GM12878 (cell line): ENCODE measurements at regions not wholly inside any gene's neighbourhood (a gene's known extent, or its start where the extent isn't known, plus 50 kb on each side); places are given as distances from the start of the nearest gene placed in this dataset.

Source experiments
- ATAC-seq: fragments of 200-7000 bp; cut with Tn5 transposase; 3 replicates; pipeline ENCODE4 v1.9.1; 2020; ENCODE audit warnings: mild to moderate bottlenecking, moderate library complexity
- BruUV-seq: library from RNA; stranded (reverse); fragments of 400-500 nt; replicated peaks from 2 replicates; lab custom pipeline; 2021; lab: Mats Ljungman, UMichigan
- CTCF ChIA-PET: fragments of 300-600 bp; sonication (Branson Sonifier 250); formaldehyde crosslinking; extraction: SDS; loops from one replicate; lab custom pipeline; 2021; ENCODE audit warnings: inconsistent platforms; lab: Yijun Ruan, JAX
- POLR2A ChIA-PET: fragments of 350-600 bp; formaldehyde crosslinking; extraction: SDS; loops from one replicate; lab custom pipeline; 2021; ENCODE audit warnings: inconsistent platforms; lab: Charles Lee
- RAD21 ChIA-PET: fragments of 300-600 bp; sonication (Branson Sonifier 250); formaldehyde crosslinking; loops from one replicate; lab custom pipeline; 2023; ENCODE audit warnings: antibody characterized with exemption; ENCODE audit not compliant: unreplicated experiment; lab: Charles Lee
- SMC1A ChIA-PET: fragments of 300-600 bp; sonication (Branson Sonifier 250); formaldehyde crosslinking; loops from one replicate; lab custom pipeline; 2023; ENCODE audit not compliant: unreplicated experiment, uncharacterized antibody; lab: Charles Lee
- DNase-seq: peaks from one replicate; pipeline ENCODE4 v3.0.0-alpha.2; 2011; ENCODE audit warnings: low read depth, low spot score
- FAIRE-seq: peaks from 3 replicates; lab custom pipeline; 2011; peaks lifted over from hg19 to GRCh38; lab: Jason Lieb, UNC
- H2AFZ ChIP-seq: 2 replicates; pipeline ENCODE4 v1.6.0; 2011; ENCODE audit warnings: low read depth, low read length, control low read depth; ENCODE audit not compliant: control insufficient read depth
- H3K27ac ChIP-seq: 2 replicates; pipeline ENCODE4 v1.5.1; 2011; ENCODE audit warnings: control low read depth; ENCODE audit not compliant: control insufficient read depth, insufficient read depth
- H3K27me3 ChIP-seq, 2 experiments: replicated peaks in 1 of 2; 2 replicates each; pipeline versions ENCODE4 v1.6.0 to v1.6.1; 2011; ENCODE audit warnings: low read length in 1 of 2; ENCODE audit not compliant: control insufficient read depth in 2 of 2, insufficient read depth in 2 of 2
- H3K36me3 ChIP-seq, 2 experiments: 2 replicates each; pipeline ENCODE4 v1.5.1; 2011; ENCODE audit warnings: low read length in 1 of 2; ENCODE audit not compliant: control insufficient read depth in 2 of 2, insufficient read depth in 2 of 2
- H3K4me1 ChIP-seq: 2 replicates; pipeline ENCODE4 v1.6.1; 2011; ENCODE audit warnings: mild to moderate bottlenecking, low read length, moderate library complexity, mixed read lengths; ENCODE audit not compliant: control insufficient read depth, insufficient read depth
- H3K4me2 ChIP-seq: 2 replicates; pipeline ENCODE4 v1.6.0; 2011; ENCODE audit warnings: control low read depth; ENCODE audit not compliant: control insufficient read depth, insufficient read depth
- H3K4me3 ChIP-seq: fragments of 200-600 bp; sonication (generic); 2 replicates; pipeline ENCODE4 v1.5.1; 2016
- H3K79me2 ChIP-seq: 2 replicates; pipeline ENCODE4 v1.6.0; 2011; ENCODE audit warnings: low read length; ENCODE audit not compliant: control insufficient read depth, insufficient read depth
- H3K9ac ChIP-seq: 2 replicates; pipeline ENCODE4 v1.8.0; 2011; ENCODE audit warnings: low read length, control low read depth, mixed read lengths; ENCODE audit not compliant: control insufficient read depth, insufficient read depth
- H3K9me3 ChIP-seq: replicated peaks from 3 replicates; pipeline ENCODE4 v1.5.1; 2011; ENCODE audit warnings: mild to moderate bottlenecking, low read length; ENCODE audit not compliant: control insufficient read depth, insufficient read depth
- H4K20me1 ChIP-seq: 2 replicates; pipeline ENCODE4 v1.6.0; 2011; ENCODE audit not compliant: control insufficient read depth, insufficient read depth
- CREB1 ChIP-seq: IDR thresholded peaks from 2 replicates; pipeline ENCODE4 v1.6.1; 2012; ENCODE audit warnings: low read depth, mild to moderate bottlenecking, inconsistent platforms
- NR2C1 ChIP-seq: fragments of 450-650 bp; IDR thresholded peaks from 2 replicates; pipeline ENCODE4 v1.6.1; 2017; ENCODE audit warnings: antibody characterized with exemption, mild to moderate bottlenecking, moderate library complexity
- NR2F1 ChIP-seq: fragments of 450-650 bp; conservative IDR thresholded peaks from 2 replicates; pipeline ENCODE4 v1.6.1; 2017; ENCODE audit warnings: mild to moderate bottlenecking
- TCF3 ChIP-seq: IDR thresholded peaks from 2 replicates; pipeline ENCODE4 v1.6.1; 2012; ENCODE audit warnings: low read depth, mild to moderate bottlenecking, low read length, borderline replicate concordance; ENCODE audit not compliant: insufficient read depth
- ZBED1 ChIP-seq: IDR thresholded peaks from 2 replicates; pipeline ENCODE4 v1.6.1; 2016; ENCODE audit warnings: borderline replicate concordance
- WGBS: methylation state at CpG from one replicate; pipeline ENCODE4 v1.1.6; 2016; ENCODE audit warnings: low lambda C conversion rate; ENCODE audit not compliant: insufficient replicate concordance, insufficient coverage; ENCODE audit errors: missing lambda C conversion rate; 5-methylcytosine and 5-hydroxymethylcytosine counted together
- in situ Hi-C: fragments of 300-500 bp; cut with MboI; formaldehyde crosslinking; loops from 9 replicates; pipeline ENCODE4 v1.14.3; 2018; ENCODE audit warnings: mixed read lengths
- intact Hi-C: fragments of 100-400 bp; cut with micrococcal nuclease; formaldehyde crosslinking; loops from one replicate; pipeline ENCODE4 v1.14.2; 2022; ENCODE audit not compliant: unreplicated experiment
- TF ChIP-seq, protein P1 (sequence below): fragments of 450-650 bp; IDR thresholded peaks from 2 replicates; pipeline ENCODE4 v1.6.1; 2014; ENCODE audit warnings: mild to moderate bottlenecking

DNA sequence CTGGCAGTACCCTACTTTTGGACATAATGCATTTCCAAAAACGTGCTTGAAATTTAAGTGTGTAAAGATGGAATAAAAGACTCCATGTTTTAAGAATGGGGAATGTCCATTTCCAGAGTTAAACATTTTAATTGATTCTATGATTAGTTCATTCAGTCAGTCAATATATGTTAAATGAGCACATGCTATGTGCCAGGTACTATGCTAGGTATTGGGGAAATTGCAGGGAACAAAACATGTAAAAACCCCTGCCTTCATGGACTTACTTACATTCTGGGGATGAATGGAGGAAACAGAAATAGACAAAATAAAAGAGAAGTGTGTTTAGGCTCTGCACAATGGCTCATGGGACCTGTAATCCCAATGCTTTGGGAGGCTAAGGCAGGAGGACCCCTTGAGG lies 288.6 kb downstream of the MTX2 start:
- Histone ChIP-seq H3K9me3 (no peaks in the 10 kb centered on the region), H3K9ac (no peak overlapping the region), H3K27me3 (0 out of 4 replicates have a peak, but pooled peaks cover 0 to 3% of the 10 kb centered on the region in 2 experiments), H4K20me1 (no peaks in the 10 kb centered on the region), H3K27ac (no peak overlapping the region), H3K4me3 (no peak overlapping the region), H2AFZ (no peak overlapping the region), H3K79me2 (no peaks in the 10 kb centered on the region), H3K36me3 (no peaks in the 10 kb centered on the region), H3K4me2 (no peak overlapping the region), H3K4me1 (no peaks in the 10 kb centered on the region)
- ATAC-seq (no peak), DNase-seq (no peak), FAIRE-seq (no peak)
- no TSS peak for BruUV-seq
- TF ChIP-seq, protein P1, sequence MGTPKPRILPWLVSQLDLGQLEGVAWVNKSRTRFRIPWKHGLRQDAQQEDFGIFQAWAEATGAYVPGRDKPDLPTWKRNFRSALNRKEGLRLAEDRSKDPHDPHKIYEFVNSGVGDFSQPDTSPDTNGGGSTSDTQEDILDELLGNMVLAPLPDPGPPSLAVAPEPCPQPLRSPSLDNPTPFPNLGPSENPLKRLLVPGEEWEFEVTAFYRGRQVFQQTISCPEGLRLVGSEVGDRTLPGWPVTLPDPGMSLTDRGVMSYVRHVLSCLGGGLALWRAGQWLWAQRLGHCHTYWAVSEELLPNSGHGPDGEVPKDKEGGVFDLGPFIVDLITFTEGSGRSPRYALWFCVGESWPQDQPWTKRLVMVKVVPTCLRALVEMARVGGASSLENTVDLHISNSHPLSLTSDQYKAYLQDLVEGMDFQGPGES: no peak
- TF ChIP-seq ZBED1: no peak
- TF ChIP-seq NR2C1: no peak
- no peak for TF ChIP-seq NR2F1
- no peak for TF ChIP-seq CREB1
- no peak for TF ChIP-seq TCF3
- intact Hi-C loops (loop anchor here (5.0 kb wide), 1 partner anchor 94 kb away; no protein-coding TSS in a partner anchor), in situ Hi-C loops (no loop called here)
- ChIA-PET POLR2A (no interaction called here), RAD21 (interaction anchor here (1.7 kb wide), 1 partner anchor 591 kb away, joined by 5 read pairs; no protein-coding TSS in a partner anchor), SMC1A (interaction anchor here (0.9 to 2.4 kb wide), 4 partner anchors 31 to 426 kb away, joined by 3 to 6 read pairs (median 4); no protein-coding TSS in a partner anchor), CTCF (interaction anchor here (1.0 to 1.7 kb wide), 3 partner anchors 28 to 418 kb away, joined by 3 to 16 read pairs (median 5); no protein-coding TSS in a partner anchor)
- 0% methylated on average over 1 of the region's 1 CpG for WGBS
